ENCODE measurements at regions not wholly inside any gene's neighbourhood (a gene's known extent, or its start where the extent isn't known, plus 50 kb on each side); places are given as distances from the start of the nearest gene placed in this dataset.

DNA sequence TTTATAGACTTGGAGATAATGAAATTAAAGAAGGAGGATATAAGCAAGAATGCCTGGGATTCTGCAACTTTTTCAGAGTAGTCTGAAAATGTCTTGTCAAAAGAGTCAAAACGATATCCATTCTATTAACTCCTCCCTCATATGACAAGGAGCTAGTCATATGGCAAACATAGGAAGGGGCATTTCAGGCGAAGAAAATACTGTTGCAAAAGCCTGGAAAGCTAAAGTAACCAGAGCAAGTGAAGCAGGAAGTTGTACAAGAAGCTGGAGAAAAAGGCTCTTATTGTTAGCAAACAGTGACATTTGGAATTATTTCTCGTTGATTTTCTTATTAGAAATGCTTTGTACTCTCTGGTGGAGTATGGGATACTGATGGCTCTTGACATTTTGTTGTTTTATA lies 94.0 kb upstream of the PTPRD start:
- H3K36me3 Mint-ChIP-seq: peaks cover 3% of the 10 kb centered on the region
- H3K27me3 Mint-ChIP-seq (ENCODE audit: low read depth): no peaks in the 10 kb centered on the region
- DNase-seq (ENCODE audit: low spot score in 2 of 2, unreplicated experiment in 2 of 2): no peak
- peaks cover 7% of the 10 kb centered on the region for H3K4me1 Mint-ChIP-seq
- H3K9me3 Mint-ChIP-seq: peaks cover 9% of the 10 kb centered on the region
- H3K4me3 Mint-ChIP-seq: no peak overlapping the region
- TF ChIP-seq, protein P1, sequence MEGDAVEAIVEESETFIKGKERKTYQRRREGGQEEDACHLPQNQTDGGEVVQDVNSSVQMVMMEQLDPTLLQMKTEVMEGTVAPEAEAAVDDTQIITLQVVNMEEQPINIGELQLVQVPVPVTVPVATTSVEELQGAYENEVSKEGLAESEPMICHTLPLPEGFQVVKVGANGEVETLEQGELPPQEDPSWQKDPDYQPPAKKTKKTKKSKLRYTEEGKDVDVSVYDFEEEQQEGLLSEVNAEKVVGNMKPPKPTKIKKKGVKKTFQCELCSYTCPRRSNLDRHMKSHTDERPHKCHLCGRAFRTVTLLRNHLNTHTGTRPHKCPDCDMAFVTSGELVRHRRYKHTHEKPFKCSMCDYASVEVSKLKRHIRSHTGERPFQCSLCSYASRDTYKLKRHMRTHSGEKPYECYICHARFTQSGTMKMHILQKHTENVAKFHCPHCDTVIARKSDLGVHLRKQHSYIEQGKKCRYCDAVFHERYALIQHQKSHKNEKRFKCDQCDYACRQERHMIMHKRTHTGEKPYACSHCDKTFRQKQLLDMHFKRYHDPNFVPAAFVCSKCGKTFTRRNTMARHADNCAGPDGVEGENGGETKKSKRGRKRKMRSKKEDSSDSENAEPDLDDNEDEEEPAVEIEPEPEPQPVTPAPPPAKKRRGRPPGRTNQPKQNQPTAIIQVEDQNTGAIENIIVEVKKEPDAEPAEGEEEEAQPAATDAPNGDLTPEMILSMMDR (IDR thresholded peaks at IDR 0.05; ENCODE audit: unreplicated experiment): no peak
- H3K27ac Mint-ChIP-seq: no peak overlapping the region

DNA sequence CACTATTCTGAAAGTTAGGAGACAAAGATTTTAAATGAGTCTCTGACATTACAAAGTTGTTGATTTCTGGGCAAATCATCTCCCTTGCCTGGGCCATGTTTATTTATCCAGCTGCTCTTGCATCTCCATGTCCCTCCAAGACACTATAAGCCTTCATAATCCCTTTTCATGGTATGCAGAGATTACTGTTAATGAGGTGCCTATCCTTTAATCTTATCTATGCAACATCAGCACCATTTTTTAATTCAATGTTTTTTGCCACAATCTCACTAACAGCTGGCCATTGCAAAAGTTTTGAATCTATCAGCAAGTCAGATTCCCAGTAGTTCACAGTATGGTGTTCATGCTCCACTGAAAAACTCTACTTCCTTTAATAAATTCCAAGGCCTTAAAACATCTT lies 108.5 kb upstream of the PTPRD start:
- no peak overlapping the region for H3K4me3 Mint-ChIP-seq
- H3K27ac Mint-ChIP-seq: no peak overlapping the region

DNA sequence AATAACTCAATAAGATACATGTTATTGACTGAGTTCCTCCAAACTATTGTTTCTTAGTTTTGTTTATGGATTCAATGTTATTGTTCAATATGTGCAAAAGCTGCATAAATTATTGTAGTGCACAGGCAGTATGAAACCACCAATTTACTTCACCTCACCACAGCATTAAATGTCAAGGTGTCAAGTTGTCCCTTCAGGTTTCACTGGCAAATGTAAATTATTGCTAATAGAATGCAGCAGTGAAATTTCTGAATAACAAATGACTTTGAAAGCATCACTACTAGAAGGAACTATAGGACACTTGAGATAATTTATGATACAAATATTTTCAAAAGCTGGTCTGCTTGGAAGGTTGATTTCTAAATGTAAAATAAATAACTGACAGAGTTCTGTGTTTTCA lies 116.4 kb upstream of the PTPRD start:
- H3K9me3 Mint-ChIP-seq: no peaks in the 10 kb centered on the region
- TF ChIP-seq, protein P1 (IDR thresholded peaks at IDR 0.05; ENCODE audit: unreplicated experiment): no peak
- H3K27ac Mint-ChIP-seq: no peak overlapping the region
- DNase-seq (ENCODE audit: low spot score in 2 of 2, unreplicated experiment in 2 of 2): no peak
- H3K4me1 Mint-ChIP-seq: no peaks in the 10 kb centered on the region
- H3K27me3 Mint-ChIP-seq (ENCODE audit: low read depth): no peaks in the 10 kb centered on the region
- H3K36me3 Mint-ChIP-seq: no peaks in the 10 kb centered on the region
- no peak overlapping the region for H3K4me3 Mint-ChIP-seq

More for the DNA sequence above, 108.5 kb upstream of the PTPRD start:
- Mint-ChIP-seq H3K36me3 (no peaks in the 10 kb centered on the region), H3K9me3 (no peaks in the 10 kb centered on the region), H3K4me1 (no peaks in the 10 kb centered on the region), H3K27me3 (ENCODE audit: low read depth) (no peaks in the 10 kb centered on the region)
- DNase-seq (ENCODE audit: low spot score in 2 of 2, unreplicated experiment in 2 of 2): no peak
- TF ChIP-seq, protein P1 (IDR thresholded peaks at IDR 0.05; ENCODE audit: unreplicated experiment): no peak

DNA sequence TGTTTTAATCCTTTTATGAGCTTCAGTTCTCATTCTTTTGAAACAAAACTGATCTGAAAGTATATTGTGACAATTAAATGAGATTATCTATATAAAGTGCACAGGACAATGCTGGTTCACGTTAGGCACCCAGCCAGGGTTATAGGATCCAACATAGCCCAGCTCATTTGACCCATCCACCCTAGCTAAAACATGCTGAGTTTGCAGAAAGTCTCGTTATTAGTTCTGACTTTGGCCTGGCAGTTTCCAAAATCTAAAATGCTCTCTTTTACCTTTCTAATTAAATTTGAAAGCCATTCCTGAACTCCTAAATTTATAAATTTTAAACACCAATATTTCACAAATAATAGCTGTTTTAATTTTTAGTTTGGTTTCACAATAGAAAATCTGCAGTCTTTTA lies 131.9 kb upstream of the PTPRD start:
- no peak overlapping the region for H3K4me3 Mint-ChIP-seq
- H3K9me3 Mint-ChIP-seq: peaks cover 16% of the 10 kb centered on the region
- H3K4me1 Mint-ChIP-seq: peaks cover 10% of the 10 kb centered on the region
- DNase-seq (ENCODE audit: low spot score in 2 of 2, unreplicated experiment in 2 of 2): no peak
- no peaks in the 10 kb centered on the region for H3K27me3 Mint-ChIP-seq (ENCODE audit: low read depth)
- H3K27ac Mint-ChIP-seq: no peak overlapping the region
- no peaks in the 10 kb centered on the region for H3K36me3 Mint-ChIP-seq
- TF ChIP-seq, protein P1 (IDR thresholded peaks at IDR 0.05; ENCODE audit: unreplicated experiment): no peak

DNA sequence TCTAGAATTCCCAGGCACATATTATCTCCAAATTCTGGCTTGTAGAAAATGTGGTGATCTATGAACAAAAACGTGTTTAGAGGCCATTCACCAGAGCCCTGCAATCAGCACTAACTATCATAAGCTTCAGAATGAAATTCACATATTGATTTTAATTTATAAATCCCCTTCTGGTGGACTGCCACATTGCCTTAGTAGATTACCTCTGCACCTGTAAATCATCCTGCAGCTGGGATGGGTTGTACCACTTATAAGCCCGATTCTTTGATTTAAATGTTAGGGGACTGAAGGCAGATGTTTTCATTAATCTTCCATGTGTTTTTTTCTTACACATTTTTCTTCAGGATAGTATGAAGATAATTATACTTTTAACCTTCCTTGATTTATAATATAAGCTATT lies 140.7 kb upstream of the PTPRD start:
- Mint-ChIP-seq H3K36me3 (peaks cover 6% of the 10 kb centered on the region), H3K27ac (no peak overlapping the region)

More for the DNA sequence above, 140.7 kb upstream of the PTPRD start:
- no peaks in the 10 kb centered on the region for H3K27me3 Mint-ChIP-seq (ENCODE audit: low read depth)
- peaks cover 11% of the 10 kb centered on the region for H3K4me1 Mint-ChIP-seq
- TF ChIP-seq, protein P1 (IDR thresholded peaks at IDR 0.05; ENCODE audit: unreplicated experiment): no peak
- peaks cover 22% of the 10 kb centered on the region for H3K9me3 Mint-ChIP-seq
- no peak overlapping the region for H3K4me3 Mint-ChIP-seq
- no peak for DNase-seq (ENCODE audit: low spot score in 2 of 2, unreplicated experiment in 2 of 2)
